ENCODE measurements at regions not wholly inside any gene's neighbourhood (a gene's known extent, or its start where the extent isn't known, plus 50 kb on each side); places are given as distances from the start of the nearest gene placed in this dataset.

GRCh38 chr15:98358971-98359370 is 289.4 kb upstream of the IGF1R start:
- no peak overlapping the region for H3K4me3 Mint-ChIP-seq
- H3K9me3 Mint-ChIP-seq = peaks cover 10% of the 10 kb centered on the region
- H3K36me3 Mint-ChIP-seq (ENCODE audit: low read depth) = no peaks in the 10 kb centered on the region
- H3K27ac Mint-ChIP-seq = no peak overlapping the region
- H3K27me3 Mint-ChIP-seq (ENCODE audit: low read depth) = no peaks in the 10 kb centered on the region
- H3K4me1 Mint-ChIP-seq (ENCODE audit: low read depth) = no peaks in the 10 kb centered on the region

DNA sequence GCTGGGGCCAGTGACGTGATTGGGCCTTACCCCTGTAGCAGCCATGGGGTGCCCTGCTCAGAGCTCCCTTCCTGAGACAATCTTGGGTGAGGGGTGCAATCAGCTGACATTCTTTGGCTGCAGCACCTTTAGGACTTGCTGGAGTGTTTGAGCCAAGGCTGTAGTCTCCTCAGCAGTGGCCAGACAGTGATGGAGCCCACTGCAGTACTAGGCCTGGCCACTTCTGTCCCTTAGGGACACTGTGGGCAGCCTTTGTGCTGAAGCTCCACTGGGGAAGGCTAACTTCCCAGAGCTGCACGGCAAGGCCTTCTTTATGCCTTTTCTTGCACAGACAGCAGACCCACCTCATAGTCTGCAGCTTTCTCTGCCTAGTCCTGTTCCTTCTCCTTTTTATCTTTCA is 284.9 kb upstream of the IGF1R start:
- Mint-ChIP-seq H3K4me1 (ENCODE audit: low read depth) (no peaks in the 10 kb centered on the region), H3K27ac (no peak overlapping the region), H3K27me3 (ENCODE audit: low read depth) (no peaks in the 10 kb centered on the region), H3K9me3 (no peaks in the 10 kb centered on the region), H3K36me3 (ENCODE audit: low read depth) (no peaks in the 10 kb centered on the region), H3K4me3 (no peak overlapping the region)

DNA sequence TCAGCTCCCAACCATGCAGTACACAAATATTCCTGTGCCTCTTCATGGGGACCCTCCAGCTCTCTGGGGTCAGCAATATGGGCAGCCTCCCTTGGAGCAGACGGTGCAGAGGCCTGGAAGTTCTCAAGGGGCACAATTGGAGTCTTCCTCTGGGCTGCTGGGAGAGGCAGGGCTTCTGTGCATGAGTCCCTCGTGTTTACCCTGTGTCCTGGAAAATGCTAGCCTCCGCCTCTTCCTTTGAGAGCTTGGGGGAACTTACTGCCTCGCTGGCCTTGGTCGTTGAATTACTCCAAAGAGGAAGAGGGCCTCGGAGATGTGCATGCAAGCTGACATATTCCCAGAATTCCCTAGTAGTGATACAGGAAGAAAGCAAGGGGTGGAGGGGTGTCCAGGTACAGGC is 284.4 kb upstream of the IGF1R start:
- no peaks in the 10 kb centered on the region for H3K36me3 Mint-ChIP-seq (ENCODE audit: low read depth)
- H3K9me3 Mint-ChIP-seq = no peaks in the 10 kb centered on the region
- H3K4me1 Mint-ChIP-seq (ENCODE audit: low read depth) = no peaks in the 10 kb centered on the region
- no peak overlapping the region for H3K27ac Mint-ChIP-seq
- no peak overlapping the region for H3K4me3 Mint-ChIP-seq
- no peaks in the 10 kb centered on the region for H3K27me3 Mint-ChIP-seq (ENCODE audit: low read depth)

- Mint-ChIP-seq H3K4me1 (ENCODE audit: low read depth) (no peaks in the 10 kb centered on the region), H3K36me3 (ENCODE audit: low read depth) (no peaks in the 10 kb centered on the region), H3K9me3 (no peaks in the 10 kb centered on the region), H3K27me3 (ENCODE audit: low read depth) (no peaks in the 10 kb centered on the region), H3K27ac (no peak overlapping the region), H3K4me3 (no peak overlapping the region)
Measured at GRCh38 chr15:98369081-98369716, 279.1 kb upstream of the IGF1R start.

GRCh38 chr15:98375513-98376340 is 272.6 kb upstream of the IGF1R start:
- Mint-ChIP-seq H3K27me3 (ENCODE audit: low read depth) (peaks cover 9% of the 10 kb centered on the region), H3K36me3 (ENCODE audit: low read depth) (no peaks in the 10 kb centered on the region), H3K27ac (no peak overlapping the region), H3K9me3 (no peaks in the 10 kb centered on the region), H3K4me1 (ENCODE audit: low read depth) (no peaks in the 10 kb centered on the region), H3K4me3 (no peak overlapping the region)

- Mint-ChIP-seq H3K9me3 (no peaks in the 10 kb centered on the region), H3K4me1 (ENCODE audit: low read depth) (no peaks in the 10 kb centered on the region), H3K36me3 (ENCODE audit: low read depth) (no peaks in the 10 kb centered on the region), H3K27me3 (ENCODE audit: low read depth) (peaks cover 9% of the 10 kb centered on the region), H3K27ac (no peak overlapping the region), H3K4me3 (no peak overlapping the region)
Measured at GRCh38 chr15:98380721-98381120, 267.6 kb upstream of the IGF1R start.

- H3K4me3 Mint-ChIP-seq = no peak overlapping the region
- no peak overlapping the region for H3K27ac Mint-ChIP-seq
- no peaks in the 10 kb centered on the region for H3K36me3 Mint-ChIP-seq (ENCODE audit: low read depth)
- no peaks in the 10 kb centered on the region for H3K9me3 Mint-ChIP-seq
- peaks cover 6% of the 10 kb centered on the region for H3K27me3 Mint-ChIP-seq (ENCODE audit: low read depth)
- H3K4me1 Mint-ChIP-seq (ENCODE audit: low read depth) = no peaks in the 10 kb centered on the region
Measured at GRCh38 chr15:98381446-98381845, 266.9 kb upstream of the IGF1R start.

DNA sequence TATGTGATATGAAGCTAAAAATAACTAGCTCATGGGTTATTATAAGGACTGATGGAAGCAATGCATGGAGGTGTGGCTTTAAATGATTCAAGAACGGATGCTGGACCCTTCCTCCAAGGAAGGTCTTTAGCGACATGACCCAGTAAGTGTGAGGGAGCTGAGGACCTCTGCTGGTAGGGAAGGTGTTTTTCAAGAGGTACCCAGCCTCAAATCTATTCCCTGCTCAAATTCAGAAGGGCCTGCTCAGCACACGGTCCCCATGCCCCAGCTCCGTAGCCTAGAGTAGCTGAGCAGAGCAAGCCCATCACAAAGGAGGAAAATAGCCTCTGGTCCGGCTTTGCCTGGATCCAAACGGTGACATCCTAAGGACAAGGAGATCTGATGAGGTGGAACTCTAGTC is 266.2 kb upstream of the IGF1R start:
- Mint-ChIP-seq H3K36me3 (ENCODE audit: low read depth) (no peaks in the 10 kb centered on the region), H3K4me3 (no peak overlapping the region), H3K27ac (no peak overlapping the region), H3K27me3 (ENCODE audit: low read depth) (peaks cover 6% of the 10 kb centered on the region), H3K4me1 (ENCODE audit: low read depth) (no peaks in the 10 kb centered on the region), H3K9me3 (no peaks in the 10 kb centered on the region)

DNA sequence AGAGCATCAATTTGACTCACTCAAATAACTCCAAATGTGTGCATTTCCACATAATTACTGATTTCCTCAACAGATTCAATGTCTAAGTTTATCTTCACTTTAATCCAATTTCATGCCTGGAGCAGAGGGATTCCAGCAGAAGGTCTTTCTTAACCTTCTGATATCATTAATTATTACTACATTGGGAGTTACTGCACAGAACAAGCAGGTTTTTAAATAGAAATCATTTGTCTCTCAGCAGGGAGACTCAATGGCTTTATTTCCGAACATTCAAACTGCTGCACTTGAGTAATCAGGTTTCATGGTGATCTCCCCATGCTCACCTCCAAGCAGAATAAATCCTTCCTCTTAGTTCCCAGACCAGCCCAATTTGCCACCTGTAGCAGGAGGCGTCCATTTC is 264.8 kb upstream of the IGF1R start:
- Mint-ChIP-seq H3K27me3 (ENCODE audit: low read depth) (peaks cover 6% of the 10 kb centered on the region), H3K9me3 (no peaks in the 10 kb centered on the region), H3K27ac (no peak overlapping the region), H3K4me3 (no peak overlapping the region), H3K4me1 (ENCODE audit: low read depth) (no peaks in the 10 kb centered on the region), H3K36me3 (ENCODE audit: low read depth) (no peaks in the 10 kb centered on the region)

GRCh38 chr15:98384328-98385029 is 263.9 kb upstream of the IGF1R start:
- Mint-ChIP-seq H3K4me1 (ENCODE audit: low read depth) (no peaks in the 10 kb centered on the region), H3K9me3 (no peaks in the 10 kb centered on the region), H3K27me3 (ENCODE audit: low read depth) (no peaks in the 10 kb centered on the region), H3K4me3 (no peak overlapping the region), H3K36me3 (ENCODE audit: low read depth) (no peaks in the 10 kb centered on the region), H3K27ac (no peak overlapping the region)

GRCh38 chr15:98385752-98386381 is 262.5 kb upstream of the IGF1R start:
- no peak overlapping the region for H3K27ac Mint-ChIP-seq
- H3K9me3 Mint-ChIP-seq = no peaks in the 10 kb centered on the region
- no peak overlapping the region for H3K4me3 Mint-ChIP-seq
- no peaks in the 10 kb centered on the region for H3K36me3 Mint-ChIP-seq (ENCODE audit: low read depth)
- H3K27me3 Mint-ChIP-seq (ENCODE audit: low read depth) = no peaks in the 10 kb centered on the region
- H3K4me1 Mint-ChIP-seq (ENCODE audit: low read depth) = no peaks in the 10 kb centered on the region

DNA sequence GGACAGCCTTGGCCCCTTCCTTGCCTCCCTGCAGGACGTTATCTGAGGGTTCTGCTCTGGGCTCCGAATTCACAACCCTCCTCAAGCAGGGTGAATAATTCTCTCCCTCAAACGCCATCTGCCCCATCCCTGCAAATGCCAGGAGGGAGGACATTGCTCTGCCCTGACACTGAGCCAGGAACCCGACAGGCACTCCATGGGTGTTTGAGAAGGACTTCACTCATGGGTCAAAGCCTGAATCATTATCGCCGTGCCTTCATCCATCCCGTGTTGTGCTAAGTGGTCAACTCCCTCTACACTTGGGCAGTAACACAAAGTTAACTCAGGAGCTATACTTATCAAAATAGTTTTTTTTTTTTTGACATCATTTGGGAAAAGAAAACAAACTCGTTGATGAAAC is 261.8 kb upstream of the IGF1R start:
- Mint-ChIP-seq H3K9me3 (no peaks in the 10 kb centered on the region), H3K4me3 (no peak overlapping the region), H3K27ac (no peak overlapping the region), H3K36me3 (ENCODE audit: low read depth) (no peaks in the 10 kb centered on the region), H3K4me1 (ENCODE audit: low read depth) (no peaks in the 10 kb centered on the region), H3K27me3 (ENCODE audit: low read depth) (no peaks in the 10 kb centered on the region)

GRCh38 chr15:98387866-98388265 is 260.5 kb upstream of the IGF1R start:
- no peaks in the 10 kb centered on the region for H3K36me3 Mint-ChIP-seq (ENCODE audit: low read depth)
- no peak overlapping the region for H3K27ac Mint-ChIP-seq
- H3K27me3 Mint-ChIP-seq (ENCODE audit: low read depth) = no peaks in the 10 kb centered on the region

DNA sequence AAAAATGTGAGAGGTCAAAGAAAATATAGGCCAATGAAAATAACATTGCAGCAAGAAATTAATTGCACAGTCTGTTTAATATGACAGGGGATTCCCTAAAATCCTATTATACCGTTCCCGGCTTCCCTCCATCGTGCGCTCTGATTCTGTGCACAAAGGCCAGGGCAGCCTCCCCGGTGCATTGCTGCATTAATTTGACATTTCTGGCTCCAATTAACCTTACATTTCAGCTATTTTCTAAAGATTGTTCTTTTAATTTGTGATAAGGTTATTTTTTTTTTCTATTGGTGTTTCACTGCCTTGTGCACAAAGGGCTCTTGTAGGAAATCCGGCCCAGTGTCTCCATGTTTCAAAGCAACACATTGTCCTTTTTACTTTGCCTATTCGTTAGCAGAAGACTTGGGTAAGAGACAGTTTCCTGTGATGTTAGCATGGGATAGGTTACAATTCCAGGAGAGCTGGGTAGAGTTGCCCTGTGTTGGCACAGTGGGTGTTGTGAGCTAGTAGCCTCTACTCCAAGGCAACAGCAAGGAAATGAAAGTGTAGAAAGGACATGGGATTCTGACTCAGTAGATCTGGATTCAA is 257.3 kb upstream of the IGF1R start:
- H3K27ac Mint-ChIP-seq = no peak overlapping the region
- H3K4me3 Mint-ChIP-seq = no peak overlapping the region
- H3K36me3 Mint-ChIP-seq (ENCODE audit: low read depth) = no peaks in the 10 kb centered on the region
- H3K9me3 Mint-ChIP-seq = no peaks in the 10 kb centered on the region
- no peaks in the 10 kb centered on the region for H3K4me1 Mint-ChIP-seq (ENCODE audit: low read depth)
- H3K27me3 Mint-ChIP-seq (ENCODE audit: low read depth) = peaks cover 6% of the 10 kb centered on the region

More at GRCh38 chr15:98387866-98388265, 260.5 kb upstream of the IGF1R start:
- Mint-ChIP-seq H3K4me3 (no peak overlapping the region), H3K4me1 (ENCODE audit: low read depth) (no peaks in the 10 kb centered on the region), H3K9me3 (no peaks in the 10 kb centered on the region)

Data from T-helper 1 cell treated with Interleukin-12 subunit alpha and Interleukin-12 subunit beta and Interleukin-4 antibody, amounts not matched to agents 30 μg/mL and 1 μg/mL, for 36 hours (primary cell).